ENCODE measurements at regions not wholly inside any gene's neighbourhood (a gene's known extent, or its start where the extent isn't known, plus 50 kb on each side); places are given as distances from the start of the nearest gene placed in this dataset.
A peak's percentile ranks its signal among the peaks of the same experiment; 100 is the strongest.

DNA sequence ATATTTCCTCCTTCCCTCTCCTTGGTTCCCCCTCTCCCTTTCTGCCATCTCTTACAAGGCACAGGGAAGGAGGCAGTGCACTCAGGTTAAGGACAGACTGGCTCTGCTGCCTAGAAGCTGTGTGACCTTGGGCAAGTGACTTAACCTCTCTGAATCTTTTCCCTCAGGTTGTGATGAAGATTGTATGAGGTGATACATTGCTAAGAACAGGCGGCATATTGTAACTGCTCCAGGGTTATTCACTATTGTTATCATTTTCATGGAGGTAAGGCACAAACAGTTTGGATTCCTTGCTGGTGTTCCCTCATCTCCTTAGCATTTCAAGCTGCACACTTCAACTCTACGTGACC lies 126.6 kb upstream of the CXCR4 start:
- no peaks in the 10 kb centered on the region for H3K36me3 ChIP-seq (ENCODE audit: control insufficient read depth in 1 of 2, insufficient read depth in 2 of 2, low read length in 2 of 2)
- H3K27me3 ChIP-seq (ENCODE audit: control insufficient read depth in 1 of 2, insufficient read depth in 2 of 2, low read length in 2 of 2), result no peaks in the 10 kb centered on the region
- no peak overlapping the region for H3K27ac ChIP-seq (ENCODE audit: low read depth, low read length)
- no peak overlapping the region for H3K4me3 ChIP-seq (ENCODE audit: low read depth in 1 of 2, low read length in 2 of 2)
- no peaks in the 10 kb centered on the region for H3K9me3 ChIP-seq (ENCODE audit: control insufficient read depth in 1 of 2, low read length in 2 of 2)
- no peak overlapping the region for H3K9ac ChIP-seq (ENCODE audit: low read depth in 1 of 2, low read length in 2 of 2)
- H3K4me1 ChIP-seq (ENCODE audit: control insufficient read depth in 1 of 2, insufficient read depth in 2 of 2, low read length in 2 of 2), result peaks cover 5 to 9% of the 10 kb centered on the region in 2 donors

GRCh38 chr2:136243638-136244535 lies 125.9 kb upstream of the CXCR4 start:
- Histone ChIP-seq H3K36me3 (ENCODE audit: control insufficient read depth in 1 of 2, insufficient read depth in 2 of 2, low read length in 2 of 2) (no peaks in the 10 kb centered on the region), H3K27me3 (ENCODE audit: control insufficient read depth in 1 of 2, insufficient read depth in 2 of 2, low read length in 2 of 2) (no peaks in the 10 kb centered on the region), H3K4me1 (ENCODE audit: control insufficient read depth in 1 of 2, insufficient read depth in 2 of 2, low read length in 2 of 2) (peaks cover 11 to 12% of the 10 kb centered on the region in 2 donors), H3K9ac (ENCODE audit: low read depth in 1 of 2, low read length in 2 of 2) (no peak overlapping the region), H3K4me3 (ENCODE audit: low read depth in 1 of 2, low read length in 2 of 2) (no peak overlapping the region), H3K9me3 (ENCODE audit: control insufficient read depth in 1 of 2, low read length in 2 of 2) (no peaks in the 10 kb centered on the region), H3K27ac (ENCODE audit: low read depth, low read length) (no peak overlapping the region)

- no peaks in the 10 kb centered on the region for H3K9me3 ChIP-seq (ENCODE audit: control insufficient read depth in 1 of 2, low read length in 2 of 2)
- no peaks in the 10 kb centered on the region for H3K27me3 ChIP-seq (ENCODE audit: control insufficient read depth in 1 of 2, insufficient read depth in 2 of 2, low read length in 2 of 2)
Observed at GRCh38 chr2:136242687-136243277, 124.8 kb upstream of the CXCR4 start.

GRCh38 chr2:136242100-136242499 lies 124.2 kb upstream of the CXCR4 start:
- Histone ChIP-seq H3K9ac (ENCODE audit: low read depth in 1 of 2, low read length in 2 of 2) (no peak overlapping the region), H3K4me3 (ENCODE audit: low read depth in 1 of 2, low read length in 2 of 2) (no peak overlapping the region)

More at GRCh38 chr2:136242687-136243277, 124.8 kb upstream of the CXCR4 start:
- H3K36me3 ChIP-seq (ENCODE audit: control insufficient read depth in 1 of 2, insufficient read depth in 2 of 2, low read length in 2 of 2), result no peaks in the 10 kb centered on the region
- no peak overlapping the region for H3K4me3 ChIP-seq (ENCODE audit: low read depth in 1 of 2, low read length in 2 of 2)
- H3K4me1 ChIP-seq (ENCODE audit: control insufficient read depth in 1 of 2, insufficient read depth in 2 of 2, low read length in 2 of 2), result peaks cover 16 to 21% of the 10 kb centered on the region in 2 donors
- H3K9ac ChIP-seq (ENCODE audit: low read depth in 1 of 2, low read length in 2 of 2), result no peak overlapping the region
- no peak overlapping the region for H3K27ac ChIP-seq (ENCODE audit: low read depth, low read length)

DNA sequence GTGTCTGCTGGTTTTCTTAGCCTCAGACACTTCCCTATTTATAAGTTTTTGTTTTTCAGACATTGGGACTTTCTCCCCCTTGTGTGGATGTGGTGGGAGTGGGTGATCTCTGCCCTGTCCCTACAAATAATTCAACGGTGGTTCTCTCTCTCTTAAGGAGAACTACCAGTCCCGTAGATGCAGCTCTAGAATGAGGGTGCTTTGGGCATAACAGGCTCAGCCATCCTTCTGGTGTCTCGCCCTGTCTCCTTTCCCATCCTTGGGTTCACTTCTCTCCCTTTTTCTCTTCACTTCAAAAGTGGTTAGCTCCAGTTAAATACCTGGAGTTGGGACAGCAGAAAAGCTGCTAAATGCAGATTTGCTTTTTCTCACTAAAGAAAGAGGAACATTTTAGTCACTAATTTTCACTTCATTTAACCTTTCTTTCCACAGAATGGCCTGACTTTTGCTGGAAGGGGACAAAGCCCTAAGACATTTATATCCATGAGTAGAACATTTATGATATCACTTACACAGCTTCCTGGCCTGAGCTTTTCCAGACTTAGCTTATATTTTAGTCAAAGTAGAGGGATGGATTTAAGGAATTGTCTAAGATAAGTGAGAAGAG lies 121.2 kb upstream of the CXCR4 start:
- peaks cover 16 to 18% of the 10 kb centered on the region in 2 donors for H3K4me1 ChIP-seq (ENCODE audit: control insufficient read depth in 1 of 2, insufficient read depth in 2 of 2, low read length in 2 of 2)
- no peaks in the 10 kb centered on the region for H3K36me3 ChIP-seq (ENCODE audit: control insufficient read depth in 1 of 2, insufficient read depth in 2 of 2, low read length in 2 of 2)
- H3K9me3 ChIP-seq (ENCODE audit: control insufficient read depth in 1 of 2, low read length in 2 of 2), result no peaks in the 10 kb centered on the region
- no peak overlapping the region for H3K4me3 ChIP-seq (ENCODE audit: low read depth in 1 of 2, low read length in 2 of 2)
- H3K27me3 ChIP-seq (ENCODE audit: control insufficient read depth in 1 of 2, insufficient read depth in 2 of 2, low read length in 2 of 2), result no peaks in the 10 kb centered on the region
- H3K9ac ChIP-seq (ENCODE audit: low read depth in 1 of 2, low read length in 2 of 2), result no peak overlapping the region
- peak overlapping the region; percentile 0 for H3K27ac ChIP-seq (ENCODE audit: low read depth, low read length)

More at GRCh38 chr2:136242100-136242499, 124.2 kb upstream of the CXCR4 start:
- H3K27ac ChIP-seq (ENCODE audit: low read depth, low read length), result no peak overlapping the region
- no peaks in the 10 kb centered on the region for H3K27me3 ChIP-seq (ENCODE audit: control insufficient read depth in 1 of 2, insufficient read depth in 2 of 2, low read length in 2 of 2)
- H3K36me3 ChIP-seq (ENCODE audit: control insufficient read depth in 1 of 2, insufficient read depth in 2 of 2, low read length in 2 of 2), result no peaks in the 10 kb centered on the region
- H3K9me3 ChIP-seq (ENCODE audit: control insufficient read depth in 1 of 2, low read length in 2 of 2), result no peaks in the 10 kb centered on the region
- H3K4me1 ChIP-seq (ENCODE audit: control insufficient read depth in 1 of 2, insufficient read depth in 2 of 2, low read length in 2 of 2), result peaks cover 16 to 23% of the 10 kb centered on the region in 2 donors

DNA sequence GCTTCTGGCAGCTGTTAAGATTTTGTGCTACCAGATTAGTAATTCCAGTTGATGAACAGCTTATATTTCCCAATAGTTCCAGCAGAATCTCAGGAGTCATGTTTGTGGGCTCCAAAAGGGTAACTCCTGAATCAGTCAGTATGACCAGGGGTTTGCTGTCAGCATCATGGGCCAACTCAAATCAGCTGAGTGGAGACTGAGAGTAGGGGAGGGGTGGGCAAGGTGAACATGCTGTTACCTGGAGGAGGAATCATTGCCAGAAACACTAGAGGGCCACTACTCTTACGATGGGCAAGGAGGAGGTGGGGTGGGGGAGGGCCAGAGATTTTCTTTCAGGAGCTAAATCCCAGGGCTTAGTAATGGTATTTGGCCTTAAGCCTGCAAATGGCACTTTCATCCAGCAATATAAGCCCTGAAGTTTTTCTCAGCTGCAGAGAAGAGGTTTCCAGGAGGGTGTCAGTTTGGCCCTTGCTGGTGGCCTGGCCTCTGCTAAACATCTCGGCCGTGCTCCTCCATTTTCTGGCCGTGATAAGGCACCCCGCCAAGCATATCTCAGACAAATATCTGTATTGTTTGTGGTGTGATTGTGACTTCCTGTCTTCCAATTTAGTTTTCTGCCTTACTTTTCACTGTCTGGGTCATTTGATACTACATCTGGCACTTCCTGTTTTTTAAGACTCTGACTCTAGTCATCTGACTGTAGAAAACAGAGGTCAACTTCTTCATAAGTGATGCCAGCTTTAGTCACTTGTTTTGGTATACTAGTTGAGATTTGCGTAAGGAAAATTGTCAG lies 120.5 kb upstream of the CXCR4 start:
- peak overlapping the region; percentile 30 for H3K27ac ChIP-seq (ENCODE audit: low read depth, low read length)
- no peak overlapping the region for H3K9ac ChIP-seq (ENCODE audit: low read depth in 1 of 2, low read length in 2 of 2)
- H3K9me3 ChIP-seq (ENCODE audit: control insufficient read depth in 1 of 2, low read length in 2 of 2), result no peaks in the 10 kb centered on the region
- H3K27me3 ChIP-seq (ENCODE audit: control insufficient read depth in 1 of 2, insufficient read depth in 2 of 2, low read length in 2 of 2), result no peaks in the 10 kb centered on the region
- no peaks in the 10 kb centered on the region for H3K36me3 ChIP-seq (ENCODE audit: control insufficient read depth in 1 of 2, insufficient read depth in 2 of 2, low read length in 2 of 2)
- peaks cover 16 to 18% of the 10 kb centered on the region in 2 donors for H3K4me1 ChIP-seq (ENCODE audit: control insufficient read depth in 1 of 2, insufficient read depth in 2 of 2, low read length in 2 of 2)
- no peak overlapping the region for H3K4me3 ChIP-seq (ENCODE audit: low read depth in 1 of 2, low read length in 2 of 2)

GRCh38 chr2:136236019-136236418 lies 118.1 kb upstream of the CXCR4 start:
- no peak overlapping the region for H3K27ac ChIP-seq (ENCODE audit: low read depth, low read length)
- H3K4me3 ChIP-seq (ENCODE audit: low read depth in 1 of 2, low read length in 2 of 2), result no peak overlapping the region
- H3K4me1 ChIP-seq (ENCODE audit: control insufficient read depth in 1 of 2, insufficient read depth in 2 of 2, low read length in 2 of 2), result peaks cover 7 to 18% of the 10 kb centered on the region in 2 donors
- H3K9ac ChIP-seq (ENCODE audit: low read depth in 1 of 2, low read length in 2 of 2), result no peak overlapping the region
- no peaks in the 10 kb centered on the region for H3K9me3 ChIP-seq (ENCODE audit: control insufficient read depth in 1 of 2, low read length in 2 of 2)
- H3K27me3 ChIP-seq (ENCODE audit: control insufficient read depth in 1 of 2, insufficient read depth in 2 of 2, low read length in 2 of 2), result no peaks in the 10 kb centered on the region
- no peaks in the 10 kb centered on the region for H3K36me3 ChIP-seq (ENCODE audit: control insufficient read depth in 1 of 2, insufficient read depth in 2 of 2, low read length in 2 of 2)

DNA sequence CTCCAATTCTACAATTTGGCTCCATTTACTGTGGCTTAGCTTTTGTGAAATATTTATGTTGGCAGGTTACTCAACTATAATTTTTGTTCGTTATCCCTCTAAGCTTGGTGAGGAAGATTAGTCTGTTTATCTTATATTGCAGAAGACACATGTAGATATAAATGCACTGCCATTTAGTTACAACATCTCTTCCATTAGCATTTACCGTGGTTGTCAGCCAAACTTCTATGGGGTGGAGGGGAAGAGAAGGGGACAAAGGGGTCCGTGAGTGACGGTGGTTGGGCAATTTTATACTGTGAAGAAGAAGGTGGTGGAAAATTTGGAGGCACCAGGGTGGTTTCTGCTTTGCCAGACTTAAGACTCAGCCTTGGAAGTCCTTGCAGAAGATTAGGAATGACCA lies 117.6 kb upstream of the CXCR4 start:
- Histone ChIP-seq H3K9me3 (ENCODE audit: control insufficient read depth in 1 of 2, low read length in 2 of 2) (no peaks in the 10 kb centered on the region), H3K27ac (ENCODE audit: low read depth, low read length) (no peak overlapping the region), H3K36me3 (ENCODE audit: control insufficient read depth in 1 of 2, insufficient read depth in 2 of 2, low read length in 2 of 2) (no peaks in the 10 kb centered on the region), H3K9ac (ENCODE audit: low read depth in 1 of 2, low read length in 2 of 2) (no peak overlapping the region), H3K4me3 (ENCODE audit: low read depth in 1 of 2, low read length in 2 of 2) (no peak overlapping the region), H3K4me1 (ENCODE audit: control insufficient read depth in 1 of 2, insufficient read depth in 2 of 2, low read length in 2 of 2) (peaks cover 7 to 18% of the 10 kb centered on the region in 2 donors), H3K27me3 (ENCODE audit: control insufficient read depth in 1 of 2, insufficient read depth in 2 of 2, low read length in 2 of 2) (no peaks in the 10 kb centered on the region)

DNA sequence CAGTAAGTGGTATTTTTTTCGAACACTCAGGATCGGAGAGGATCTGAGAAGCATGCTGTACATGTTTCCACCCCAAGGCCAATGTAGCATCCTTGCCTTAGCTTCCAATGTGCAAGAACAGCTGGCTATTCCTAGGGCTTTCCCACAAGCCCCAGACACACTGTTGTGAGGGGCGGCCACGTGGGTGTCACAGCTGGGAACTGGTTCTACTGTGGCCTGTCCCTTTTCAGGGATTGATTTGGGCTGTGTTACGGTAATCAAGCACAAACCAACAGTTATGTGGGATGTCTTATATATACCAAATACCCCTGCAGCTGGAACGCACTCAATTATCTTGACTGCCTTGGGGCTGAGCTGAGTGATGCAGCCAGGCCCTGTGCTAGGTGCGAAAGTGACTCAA lies 116.3 kb upstream of the CXCR4 start:
- Histone ChIP-seq H3K4me1 (ENCODE audit: control insufficient read depth in 1 of 2, insufficient read depth in 2 of 2, low read length in 2 of 2) (peaks cover 7 to 15% of the 10 kb centered on the region in 2 donors), H3K4me3 (ENCODE audit: low read depth in 1 of 2, low read length in 2 of 2) (no peak overlapping the region), H3K27me3 (ENCODE audit: control insufficient read depth in 1 of 2, insufficient read depth in 2 of 2, low read length in 2 of 2) (no peaks in the 10 kb centered on the region), H3K9ac (ENCODE audit: low read depth in 1 of 2, low read length in 2 of 2) (no peak overlapping the region), H3K27ac (ENCODE audit: low read depth, low read length) (no peak overlapping the region), H3K36me3 (ENCODE audit: control insufficient read depth in 1 of 2, insufficient read depth in 2 of 2, low read length in 2 of 2) (no peaks in the 10 kb centered on the region), H3K9me3 (ENCODE audit: control insufficient read depth in 1 of 2, low read length in 2 of 2) (no peaks in the 10 kb centered on the region)
